ENCODE measurements at regions not wholly inside any gene's neighbourhood (a gene's known extent, or its start where the extent isn't known, plus 50 kb on each side); places are given as distances from the start of the nearest gene placed in this dataset.
A peak's percentile ranks its signal among the peaks of the same experiment; 100 is the strongest.

DNA sequence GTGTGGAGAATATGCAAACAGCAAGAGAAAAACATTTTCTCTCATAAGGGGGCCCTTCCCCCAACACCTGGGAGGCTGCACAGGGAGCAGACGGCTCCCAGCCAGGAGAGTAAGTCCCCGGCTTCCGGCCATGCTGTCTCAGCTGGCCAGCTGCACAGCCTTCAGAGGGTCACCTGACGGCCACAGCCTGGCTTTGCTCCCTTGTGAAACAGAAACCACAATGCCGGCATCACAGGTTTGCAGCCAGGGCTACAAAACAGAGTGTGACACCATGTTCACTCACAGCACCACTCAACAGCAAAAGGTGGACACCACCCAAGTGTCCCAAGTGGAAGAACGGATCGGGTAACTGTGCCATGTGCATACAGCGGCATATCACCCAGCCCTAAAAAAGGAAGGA, 86.9 kb upstream of the GPC1 start:
- in situ Hi-C loops (cut with MboI; ENCODE audit: low sequenced_read_pairs in 4 of 4) (no loop called here), intact Hi-C loops (cut with DNase I; ENCODE audit: low total_unique reads) (loop anchor here (2.0 kb wide), 2 partner anchors 20 to 86 kb away; partner anchors contain the start of gene GPC1)
- Histone ChIP-seq H3K36me3 (no peaks in the 10 kb centered on the region), H3K9me3 (no peaks in the 10 kb centered on the region), H3K4me1 (peaks cover 8 to 11% of the 10 kb centered on the region in 2 donors), H3K27me3 (no peaks in the 10 kb centered on the region), H3K27ac (peak overlapping the region; percentile 67 to 79 (median 73)), H3K4me3 (no peak overlapping the region)
- TF ChIP-seq POLR2A (IDR thresholded peaks at IDR 0.05), result no peak
- TF ChIP-seq, protein P1, sequence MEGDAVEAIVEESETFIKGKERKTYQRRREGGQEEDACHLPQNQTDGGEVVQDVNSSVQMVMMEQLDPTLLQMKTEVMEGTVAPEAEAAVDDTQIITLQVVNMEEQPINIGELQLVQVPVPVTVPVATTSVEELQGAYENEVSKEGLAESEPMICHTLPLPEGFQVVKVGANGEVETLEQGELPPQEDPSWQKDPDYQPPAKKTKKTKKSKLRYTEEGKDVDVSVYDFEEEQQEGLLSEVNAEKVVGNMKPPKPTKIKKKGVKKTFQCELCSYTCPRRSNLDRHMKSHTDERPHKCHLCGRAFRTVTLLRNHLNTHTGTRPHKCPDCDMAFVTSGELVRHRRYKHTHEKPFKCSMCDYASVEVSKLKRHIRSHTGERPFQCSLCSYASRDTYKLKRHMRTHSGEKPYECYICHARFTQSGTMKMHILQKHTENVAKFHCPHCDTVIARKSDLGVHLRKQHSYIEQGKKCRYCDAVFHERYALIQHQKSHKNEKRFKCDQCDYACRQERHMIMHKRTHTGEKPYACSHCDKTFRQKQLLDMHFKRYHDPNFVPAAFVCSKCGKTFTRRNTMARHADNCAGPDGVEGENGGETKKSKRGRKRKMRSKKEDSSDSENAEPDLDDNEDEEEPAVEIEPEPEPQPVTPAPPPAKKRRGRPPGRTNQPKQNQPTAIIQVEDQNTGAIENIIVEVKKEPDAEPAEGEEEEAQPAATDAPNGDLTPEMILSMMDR (IDR thresholded peaks at IDR 0.05 in 4 of 5, conservative IDR thresholded peaks at IDR 0.05 in 1 of 5), result no peak
- ATAC-seq (peak; percentile 95 to 98), DNase-seq (peak; percentile 88 to 89)

DNA sequence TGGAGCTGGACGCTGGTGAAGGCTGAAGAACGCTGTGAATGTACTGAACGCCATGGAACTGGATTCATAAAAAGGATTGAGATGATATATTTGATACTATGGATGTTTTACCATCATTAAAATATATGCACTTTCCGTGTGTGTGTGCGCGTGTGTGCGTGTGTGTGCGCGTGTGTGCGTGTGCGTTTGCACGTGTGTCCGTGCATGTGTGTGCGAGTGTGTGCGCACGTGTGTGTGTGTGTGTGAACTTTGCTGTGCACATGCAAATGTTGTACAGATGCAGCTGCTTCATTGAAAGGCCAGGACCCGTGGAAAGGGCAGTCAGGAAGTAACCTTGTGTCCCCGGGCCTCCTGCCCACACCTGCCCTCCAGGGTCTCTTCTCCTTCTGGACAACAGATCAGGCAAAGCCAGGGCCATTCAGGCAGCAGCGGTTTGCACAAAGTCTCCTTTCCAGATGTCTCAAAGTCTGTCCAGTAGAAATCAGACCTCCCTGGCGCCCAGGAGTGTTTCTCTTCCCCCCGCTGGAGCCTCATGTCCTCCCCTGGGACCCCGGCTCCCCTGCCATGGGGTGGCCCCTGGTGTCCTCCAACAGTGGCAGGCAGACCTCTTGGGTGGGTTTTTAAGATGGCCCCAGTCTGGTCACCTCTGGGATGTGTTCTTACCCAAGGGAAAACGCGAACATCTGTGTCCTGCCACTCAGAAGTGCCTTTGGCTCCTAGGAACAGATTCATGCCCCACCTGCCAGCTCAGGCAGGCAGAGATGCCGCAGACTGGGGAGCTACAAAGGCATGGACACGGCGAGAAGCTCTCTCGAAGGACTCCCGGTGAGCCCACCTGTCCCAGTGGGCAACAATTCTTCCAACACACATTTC, 86.1 kb upstream of the GPC1 start:
- TF ChIP-seq, protein P1 (IDR thresholded peaks at IDR 0.05 in 4 of 5, conservative IDR thresholded peaks at IDR 0.05 in 1 of 5), result no peak
- no peak for TF ChIP-seq POLR2A (IDR thresholded peaks at IDR 0.05)
- intact Hi-C loops (cut with DNase I; ENCODE audit: low total_unique reads), result loop anchor here (2.0 kb wide), 2 partner anchors 19 to 85 kb away; partner anchors contain the start of gene GPC1
- Histone ChIP-seq H3K27ac (peak overlapping the region; percentile 67 to 79 (median 73)), H3K36me3 (no peaks in the 10 kb centered on the region), H3K4me1 (peaks cover 8 to 11% of the 10 kb centered on the region in 2 donors), H3K9me3 (no peaks in the 10 kb centered on the region), H3K4me3 (no peak overlapping the region), H3K27me3 (no peaks in the 10 kb centered on the region)
- DNase-seq (no peak), ATAC-seq (no peak)
- in situ Hi-C loops (cut with MboI; ENCODE audit: low sequenced_read_pairs in 4 of 4), result no loop called here

DNA sequence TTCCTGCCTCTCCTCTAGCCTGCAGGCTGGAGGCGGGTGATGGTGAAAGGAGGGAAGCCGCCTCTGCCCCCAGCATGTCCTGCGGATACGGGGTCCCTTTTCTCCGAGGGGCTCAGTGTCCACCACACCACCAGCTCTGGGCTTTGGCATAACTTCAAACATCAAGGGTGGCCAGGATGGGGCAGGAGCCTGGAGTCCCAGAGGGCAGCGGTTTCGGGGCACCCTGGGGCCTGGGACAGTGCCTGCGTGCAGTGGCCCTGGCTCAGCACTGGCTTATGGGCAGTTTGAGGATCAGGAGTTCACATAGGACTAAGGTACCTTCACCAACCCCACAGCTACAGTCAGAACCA, 85.5 kb upstream of the GPC1 start:
- no peaks in the 10 kb centered on the region for H3K9me3 ChIP-seq
- peak overlapping the region in 1 of 4 donors; percentile 67 for H3K27ac ChIP-seq
- peaks cover 10 to 12% of the 10 kb centered on the region in 2 donors for H3K4me1 ChIP-seq
- intact Hi-C loops (cut with DNase I; ENCODE audit: low total_unique reads), result no loop called here
- in situ Hi-C loops (cut with MboI; ENCODE audit: low sequenced_read_pairs in 4 of 4), result no loop called here
- H3K36me3 ChIP-seq, result no peaks in the 10 kb centered on the region
- TF ChIP-seq, protein P1 (IDR thresholded peaks at IDR 0.05 in 4 of 5, conservative IDR thresholded peaks at IDR 0.05 in 1 of 5), result no peak
- TF ChIP-seq POLR2A (IDR thresholded peaks at IDR 0.05), result no peak
- H3K4me3 ChIP-seq, result no peak overlapping the region
- ATAC-seq (no peak), DNase-seq (no peak)
- no peaks in the 10 kb centered on the region for H3K27me3 ChIP-seq

DNA sequence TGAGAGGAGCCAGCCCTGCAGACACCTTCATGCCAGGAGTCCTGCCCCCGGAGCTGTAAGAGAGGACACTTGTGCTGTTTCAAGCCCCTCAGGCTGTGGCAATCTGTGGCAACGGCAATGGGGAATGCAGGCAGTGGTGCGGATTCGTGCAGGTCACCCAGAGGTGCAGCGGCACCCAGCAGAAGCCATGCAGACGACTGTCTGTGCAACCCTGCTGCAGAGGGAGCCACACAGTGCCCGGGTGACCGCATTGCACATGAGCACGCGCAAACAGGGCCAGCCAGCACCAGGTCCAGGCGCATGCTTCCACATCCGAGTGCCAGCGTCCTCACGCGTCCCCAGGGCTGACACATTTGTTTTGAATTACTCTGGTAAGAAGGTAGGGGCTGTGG, 84.8 kb upstream of the GPC1 start:
- Histone ChIP-seq H3K36me3 (no peaks in the 10 kb centered on the region), H3K27me3 (no peaks in the 10 kb centered on the region), H3K27ac (no peak overlapping the region), H3K4me1 (peaks cover 17 to 20% of the 10 kb centered on the region in 2 donors), H3K4me3 (no peak overlapping the region), H3K9me3 (no peaks in the 10 kb centered on the region)
- DNase-seq (no peak), ATAC-seq (no peak)
- TF ChIP-seq, protein P1 (IDR thresholded peaks at IDR 0.05 in 4 of 5, conservative IDR thresholded peaks at IDR 0.05 in 1 of 5), result no peak
- TF ChIP-seq POLR2A (IDR thresholded peaks at IDR 0.05), result no peak
- intact Hi-C loops (cut with DNase I; ENCODE audit: low total_unique reads) (no loop called here), in situ Hi-C loops (cut with MboI; ENCODE audit: low sequenced_read_pairs in 4 of 4) (no loop called here)

All from gastrocnemius medialis (tissue), 4 donors.